ENCODE measurements at regions not wholly inside any gene's neighbourhood (a gene's known extent, or its start where the extent isn't known, plus 50 kb on each side); places are given as distances from the start of the nearest gene placed in this dataset.
A peak's percentile ranks its signal among the peaks of the same experiment; 100 is the strongest.

DNA sequence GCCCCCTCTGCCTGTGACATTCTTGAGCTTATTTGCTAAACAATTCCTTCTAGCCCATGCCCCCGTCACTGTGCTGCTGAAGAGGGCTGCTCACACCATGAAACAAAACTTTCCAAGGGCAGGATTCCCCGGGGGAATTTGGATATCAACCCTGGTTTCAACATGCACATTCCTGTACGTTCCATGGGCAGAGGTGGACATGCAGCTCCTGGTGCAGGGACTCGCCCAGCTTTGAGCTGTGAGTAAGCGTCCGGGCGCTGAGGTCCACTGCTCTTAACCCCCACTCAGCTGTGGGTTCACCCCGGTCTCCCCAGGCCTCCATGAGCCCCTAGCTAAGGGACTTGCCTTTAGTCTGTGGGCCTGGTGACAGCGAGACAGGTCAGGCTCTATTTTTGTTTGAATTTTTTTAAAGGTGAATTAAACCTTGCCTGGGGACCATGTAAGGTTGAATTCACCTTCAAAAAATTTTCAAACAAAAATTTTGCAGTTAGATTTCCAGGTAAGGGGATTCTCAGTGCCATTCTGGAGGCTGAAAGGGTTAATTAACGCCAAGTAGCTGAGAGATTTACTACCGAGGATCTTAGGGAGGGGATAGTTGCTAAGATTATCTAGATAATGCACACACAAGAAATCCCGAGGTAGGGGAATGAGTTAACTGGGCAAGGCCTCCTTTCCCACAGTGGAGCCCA lies 70.3 kb upstream of the SLC22A23 start:
- Histone ChIP-seq H3K36me3 (ENCODE audit: insufficient read depth) (no peaks in the 10 kb centered on the region), H3K79me2 (replicated peaks; ENCODE audit: insufficient read depth) (no peaks in the 10 kb centered on the region), H2AFZ (peak overlapping the region; percentile 57), H3K27me3 (ENCODE audit: insufficient read depth) (no peaks in the 10 kb centered on the region), H3K4me3 (no peak overlapping the region), H3K9me2 (ENCODE audit: insufficient read depth) (no peaks in the 10 kb centered on the region), H3K4me1 (ENCODE audit: insufficient read depth) (peaks cover 11% of the 10 kb centered on the region; the same call in 1 of the 2 replicates), H3K4me2 (no peak overlapping the region), H4K20me1 (replicated peaks; ENCODE audit: insufficient read depth) (no peaks in the 10 kb centered on the region), H3K27ac (ENCODE audit: low read depth) (no peak overlapping the region), H3F3A (replicated peaks; ENCODE audit: low read depth) (no peaks in the 10 kb centered on the region)
- H3K27me3 Mint-ChIP-seq (ENCODE audit: insufficient read depth, low read depth, poor library complexity), result peaks cover 13% of the 10 kb centered on the region
- TF ChIP-seq, protein P1, sequence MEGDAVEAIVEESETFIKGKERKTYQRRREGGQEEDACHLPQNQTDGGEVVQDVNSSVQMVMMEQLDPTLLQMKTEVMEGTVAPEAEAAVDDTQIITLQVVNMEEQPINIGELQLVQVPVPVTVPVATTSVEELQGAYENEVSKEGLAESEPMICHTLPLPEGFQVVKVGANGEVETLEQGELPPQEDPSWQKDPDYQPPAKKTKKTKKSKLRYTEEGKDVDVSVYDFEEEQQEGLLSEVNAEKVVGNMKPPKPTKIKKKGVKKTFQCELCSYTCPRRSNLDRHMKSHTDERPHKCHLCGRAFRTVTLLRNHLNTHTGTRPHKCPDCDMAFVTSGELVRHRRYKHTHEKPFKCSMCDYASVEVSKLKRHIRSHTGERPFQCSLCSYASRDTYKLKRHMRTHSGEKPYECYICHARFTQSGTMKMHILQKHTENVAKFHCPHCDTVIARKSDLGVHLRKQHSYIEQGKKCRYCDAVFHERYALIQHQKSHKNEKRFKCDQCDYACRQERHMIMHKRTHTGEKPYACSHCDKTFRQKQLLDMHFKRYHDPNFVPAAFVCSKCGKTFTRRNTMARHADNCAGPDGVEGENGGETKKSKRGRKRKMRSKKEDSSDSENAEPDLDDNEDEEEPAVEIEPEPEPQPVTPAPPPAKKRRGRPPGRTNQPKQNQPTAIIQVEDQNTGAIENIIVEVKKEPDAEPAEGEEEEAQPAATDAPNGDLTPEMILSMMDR (conservative IDR thresholded peaks at IDR 0.05; ENCODE audit: low read depth in 2 of 2), result no peak
- no peak for TF ChIP-seq CREB1 (CRISPR knock-in tag; IDR thresholded peaks at IDR 0.05; ENCODE audit: low read depth)
- no peak for TF ChIP-seq EZH2 (IDR thresholded peaks at IDR 0.05; ENCODE audit: low read depth, unreplicated experiment)
- TF ChIP-seq NANOG (IDR thresholded peaks at IDR 0.05; ENCODE audit: borderline replicate concordance), result no peak
- TF ChIP-seq JUNB (IDR thresholded peaks at IDR 0.05; ENCODE audit: unreplicated experiment), result no peak
- TF ChIP-seq, protein P2, sequence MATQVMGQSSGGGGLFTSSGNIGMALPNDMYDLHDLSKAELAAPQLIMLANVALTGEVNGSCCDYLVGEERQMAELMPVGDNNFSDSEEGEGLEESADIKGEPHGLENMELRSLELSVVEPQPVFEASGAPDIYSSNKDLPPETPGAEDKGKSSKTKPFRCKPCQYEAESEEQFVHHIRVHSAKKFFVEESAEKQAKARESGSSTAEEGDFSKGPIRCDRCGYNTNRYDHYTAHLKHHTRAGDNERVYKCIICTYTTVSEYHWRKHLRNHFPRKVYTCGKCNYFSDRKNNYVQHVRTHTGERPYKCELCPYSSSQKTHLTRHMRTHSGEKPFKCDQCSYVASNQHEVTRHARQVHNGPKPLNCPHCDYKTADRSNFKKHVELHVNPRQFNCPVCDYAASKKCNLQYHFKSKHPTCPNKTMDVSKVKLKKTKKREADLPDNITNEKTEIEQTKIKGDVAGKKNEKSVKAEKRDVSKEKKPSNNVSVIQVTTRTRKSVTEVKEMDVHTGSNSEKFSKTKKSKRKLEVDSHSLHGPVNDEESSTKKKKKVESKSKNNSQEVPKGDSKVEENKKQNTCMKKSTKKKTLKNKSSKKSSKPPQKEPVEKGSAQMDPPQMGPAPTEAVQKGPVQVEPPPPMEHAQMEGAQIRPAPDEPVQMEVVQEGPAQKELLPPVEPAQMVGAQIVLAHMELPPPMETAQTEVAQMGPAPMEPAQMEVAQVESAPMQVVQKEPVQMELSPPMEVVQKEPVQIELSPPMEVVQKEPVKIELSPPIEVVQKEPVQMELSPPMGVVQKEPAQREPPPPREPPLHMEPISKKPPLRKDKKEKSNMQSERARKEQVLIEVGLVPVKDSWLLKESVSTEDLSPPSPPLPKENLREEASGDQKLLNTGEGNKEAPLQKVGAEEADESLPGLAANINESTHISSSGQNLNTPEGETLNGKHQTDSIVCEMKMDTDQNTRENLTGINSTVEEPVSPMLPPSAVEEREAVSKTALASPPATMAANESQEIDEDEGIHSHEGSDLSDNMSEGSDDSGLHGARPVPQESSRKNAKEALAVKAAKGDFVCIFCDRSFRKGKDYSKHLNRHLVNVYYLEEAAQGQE (IDR thresholded peaks at IDR 0.05; ENCODE audit: unreplicated experiment), result no peak
- no peak for TF ChIP-seq EZH2phosphoT487 (IDR thresholded peaks at IDR 0.05; ENCODE audit: unreplicated experiment)
- no peak for TF ChIP-seq POLR2AphosphoS5 (IDR thresholded peaks at IDR 0.05; ENCODE audit: low read depth)
- H3K9me3 Mint-ChIP-seq, result no peaks in the 10 kb centered on the region
- H3K4me3 Mint-ChIP-seq, result no peak overlapping the region
- no peak overlapping the region for H3K27ac Mint-ChIP-seq
- peaks cover 10% of the 10 kb centered on the region for H3K4me1 Mint-ChIP-seq
- DNase-seq (ENCODE audit: low spot score) (no peak), ATAC-seq (no peak)
- no peaks in the 10 kb centered on the region for H3K36me3 Mint-ChIP-seq (ENCODE audit: low read depth)

DNA sequence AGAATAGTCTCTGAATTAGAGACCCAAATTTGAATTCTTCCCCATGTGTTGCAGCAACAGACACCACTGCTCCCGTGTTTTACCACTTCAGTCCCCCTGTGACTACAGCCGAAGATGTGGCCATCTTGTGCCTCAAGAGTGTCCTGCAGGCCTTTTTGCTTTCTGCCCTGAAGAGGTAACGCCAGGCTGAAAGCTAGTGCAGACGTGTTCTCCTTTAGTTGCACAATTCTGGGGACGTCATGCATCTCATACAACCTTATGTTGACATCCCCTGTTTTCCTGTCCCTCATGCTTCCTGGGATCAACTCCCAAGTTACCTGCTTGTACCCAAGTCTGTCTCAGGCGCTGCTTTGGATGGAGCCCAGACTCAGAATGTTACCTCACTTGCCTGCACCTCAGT lies 69.1 kb upstream of the SLC22A23 start:
- Mint-ChIP-seq H3K27me3 (ENCODE audit: insufficient read depth, low read depth, poor library complexity) (peaks cover 11% of the 10 kb centered on the region), H3K4me3 (no peak overlapping the region), H3K4me1 (peaks cover 10% of the 10 kb centered on the region), H3K36me3 (ENCODE audit: low read depth) (no peaks in the 10 kb centered on the region), H3K9me3 (no peaks in the 10 kb centered on the region), H3K27ac (no peak overlapping the region)
- Histone ChIP-seq H2AFZ (no peak overlapping the region; the same call in 1 of the 2 replicates), H3K4me1 (ENCODE audit: insufficient read depth) (peaks cover 11% of the 10 kb centered on the region; the same call in 1 of the 2 replicates), H3K4me2 (no peak overlapping the region), H3K27ac (ENCODE audit: low read depth) (no peak overlapping the region), H3K79me2 (replicated peaks; ENCODE audit: insufficient read depth) (no peaks in the 10 kb centered on the region), H3K9me2 (ENCODE audit: insufficient read depth) (no peaks in the 10 kb centered on the region), H3F3A (replicated peaks; ENCODE audit: low read depth) (no peaks in the 10 kb centered on the region), H3K27me3 (ENCODE audit: insufficient read depth) (no peaks in the 10 kb centered on the region), H4K20me1 (replicated peaks; ENCODE audit: insufficient read depth) (no peaks in the 10 kb centered on the region), H3K36me3 (ENCODE audit: insufficient read depth) (no peaks in the 10 kb centered on the region), H3K4me3 (no peak overlapping the region)
- ATAC-seq (no peak), DNase-seq (ENCODE audit: low spot score) (no peak)
- TF ChIP-seq, protein P1 (conservative IDR thresholded peaks at IDR 0.05; ENCODE audit: low read depth in 2 of 2), result 0 out of 4 replicates have a peak, but pooled peaks of 1 of the 2 experiments have one; percentile 2
- TF ChIP-seq STAT1 (IDR thresholded peaks at IDR 0.05; ENCODE audit: unreplicated experiment), result no peak
